OCI-LY7 (cell line): ENCODE measurements at regions not wholly inside any gene's neighbourhood (a gene's known extent, or its start where the extent isn't known, plus 50 kb on each side); places are given as distances from the start of the nearest gene placed in this dataset.

Experiments used
- CTCF ChIP-seq: fragments of 200-600 bp; sonication (generic); conservative IDR thresholded peaks from 2 replicates; pipeline ENCODE4 v1.5.1; 2014; ENCODE audit warnings: mild to moderate bottlenecking, antibody characterized with exemption, low read length, moderate library complexity, mixed read lengths
- EZH2phosphoT487 ChIP-seq: fragments of 200-600 bp; sonication (generic); IDR thresholded peaks from 2 replicates; pipeline ENCODE4 v1.6.1; 2018; ENCODE audit warnings: low read depth, borderline replicate concordance, mild to moderate bottlenecking, mixed run types, antibody characterized with exemption, low read length, moderate library complexity, mixed read lengths

GRCh38 chr2:23123686-23124085 lies 261.3 kb upstream of the KLHL29 start:
- no peak for TF ChIP-seq CTCF
- no peak for TF ChIP-seq EZH2phosphoT487
